DND-41 (cell line): ENCODE measurements at regions not wholly inside any gene's neighbourhood (a gene's known extent, or its start where the extent isn't known, plus 50 kb on each side); places are given as distances from the start of the nearest gene placed in this dataset.

Experiments used
- EZH2 ChIP-seq: IDR thresholded peaks from 3 replicates; pipeline ENCODE4 v1.6.1; 2012; ENCODE audit warnings: borderline replicate concordance, low read depth, mild to moderate bottlenecking, moderate library complexity, low read length, inconsistent platforms; ENCODE audit not compliant: severe bottlenecking
- TF ChIP-seq, protein P1 (sequence below): IDR thresholded peaks from 2 replicates; pipeline ENCODE4 v1.5.1; 2012; ENCODE audit warnings: borderline replicate concordance, low read length, moderate library complexity, mild to moderate bottlenecking; ENCODE audit not compliant: poor library complexity, severe bottlenecking; ENCODE audit errors: extremely low read depth

DNA sequence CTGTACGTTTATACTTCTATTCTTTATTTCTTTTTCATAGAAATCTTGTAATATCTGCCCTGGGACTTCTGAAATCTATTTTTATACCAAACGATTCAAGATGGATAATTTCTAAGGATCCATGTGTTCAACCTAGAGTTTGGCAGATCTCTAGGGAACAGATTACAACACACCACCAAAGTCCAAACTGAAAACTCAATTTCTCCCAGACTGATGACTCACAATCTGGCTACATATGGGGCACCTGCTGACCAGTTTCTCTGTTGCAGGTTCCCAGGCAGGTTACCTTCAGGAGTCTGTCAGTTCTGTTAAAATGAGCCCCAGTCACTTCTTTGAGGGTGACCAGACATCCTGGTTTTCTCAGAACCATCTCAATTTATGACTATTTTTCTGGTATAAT lies 439.4 kb downstream of the GPATCH2 start:
- TF ChIP-seq, protein P1, sequence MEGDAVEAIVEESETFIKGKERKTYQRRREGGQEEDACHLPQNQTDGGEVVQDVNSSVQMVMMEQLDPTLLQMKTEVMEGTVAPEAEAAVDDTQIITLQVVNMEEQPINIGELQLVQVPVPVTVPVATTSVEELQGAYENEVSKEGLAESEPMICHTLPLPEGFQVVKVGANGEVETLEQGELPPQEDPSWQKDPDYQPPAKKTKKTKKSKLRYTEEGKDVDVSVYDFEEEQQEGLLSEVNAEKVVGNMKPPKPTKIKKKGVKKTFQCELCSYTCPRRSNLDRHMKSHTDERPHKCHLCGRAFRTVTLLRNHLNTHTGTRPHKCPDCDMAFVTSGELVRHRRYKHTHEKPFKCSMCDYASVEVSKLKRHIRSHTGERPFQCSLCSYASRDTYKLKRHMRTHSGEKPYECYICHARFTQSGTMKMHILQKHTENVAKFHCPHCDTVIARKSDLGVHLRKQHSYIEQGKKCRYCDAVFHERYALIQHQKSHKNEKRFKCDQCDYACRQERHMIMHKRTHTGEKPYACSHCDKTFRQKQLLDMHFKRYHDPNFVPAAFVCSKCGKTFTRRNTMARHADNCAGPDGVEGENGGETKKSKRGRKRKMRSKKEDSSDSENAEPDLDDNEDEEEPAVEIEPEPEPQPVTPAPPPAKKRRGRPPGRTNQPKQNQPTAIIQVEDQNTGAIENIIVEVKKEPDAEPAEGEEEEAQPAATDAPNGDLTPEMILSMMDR, result no peak
- TF ChIP-seq EZH2, result no peak
